Calu3 (cell line): ENCODE measurements at regions not wholly inside any gene's neighbourhood (a gene's known extent, or its start where the extent isn't known, plus 50 kb on each side); places are given as distances from the start of the nearest gene placed in this dataset.

Source experiments
- BruUV-seq: library from RNA; stranded (reverse); fragments of 400-500 nt; replicated peaks from 2 replicates; lab custom pipeline; 2021; lab: Mats Ljungman, UMichigan
- CTCF ChIA-PET: fragments of 300-600 bp; sonication (Branson Sonifier 250); formaldehyde crosslinking; loops from one replicate; lab custom pipeline; 2022; ENCODE audit warnings: antibody characterized with exemption; lab: Charles Lee
- DNase-seq: peaks from one replicate; pipeline ENCODE4 v3.0.0; 2022
- H3K27ac Mint-ChIP-seq: one replicate; pipeline ENCODE4 v1.8.0; 2022; ENCODE audit warnings: mixed read lengths; ENCODE audit not compliant: unreplicated experiment
- H3K27me3 Mint-ChIP-seq: one replicate; pipeline ENCODE4 v1.8.0; 2022; ENCODE audit warnings: mixed read lengths; ENCODE audit not compliant: unreplicated experiment
- H3K36me3 Mint-ChIP-seq: one replicate; pipeline ENCODE4 v1.8.0; 2022; ENCODE audit warnings: mild to moderate bottlenecking, moderate library complexity, mixed read lengths; ENCODE audit not compliant: insufficient read depth, unreplicated experiment
- H3K4me1 Mint-ChIP-seq: one replicate; pipeline ENCODE4 v1.8.0; 2022; ENCODE audit warnings: mild to moderate bottlenecking, low read depth, mixed read lengths; ENCODE audit not compliant: unreplicated experiment
- H3K4me3 Mint-ChIP-seq: one replicate; pipeline ENCODE4 v1.8.0; 2022; ENCODE audit warnings: mild to moderate bottlenecking, low read depth, moderate library complexity, mixed read lengths; ENCODE audit not compliant: unreplicated experiment
- H3K9me3 Mint-ChIP-seq: one replicate; pipeline ENCODE4 v1.8.0; 2022; ENCODE audit warnings: low read depth, mixed read lengths; ENCODE audit not compliant: unreplicated experiment
- CTCF ChIP-seq: fragments of 200-600 bp; IDR thresholded peaks from one replicate; pipeline ENCODE4 v1.8.0; 2022; ENCODE audit warnings: antibody characterized with exemption; ENCODE audit not compliant: unreplicated experiment
- intact Hi-C: fragments of 100-400 bp; cut with micrococcal nuclease; formaldehyde crosslinking; loops from one replicate; pipeline ENCODE4 v1.10.0; 2022; ENCODE audit not compliant: unreplicated experiment

GRCh38 chr7:25704413-25704812 lies 447.6 kb upstream of the NFE2L3 start:
- H3K36me3 Mint-ChIP-seq = no peaks in the 10 kb centered on the region
- H3K4me3 Mint-ChIP-seq = no peak overlapping the region
- no peaks in the 10 kb centered on the region for H3K4me1 Mint-ChIP-seq
- no peak for TF ChIP-seq CTCF
- H3K9me3 Mint-ChIP-seq = no peaks in the 10 kb centered on the region
- no TSS peak for BruUV-seq
- DNase-seq = no peak
- CTCF ChIA-PET = no interaction called here
- no peak overlapping the region for H3K27ac Mint-ChIP-seq
- intact Hi-C loops = no loop called here
- peaks cover 32% of the 10 kb centered on the region for H3K27me3 Mint-ChIP-seq

GRCh38 chr7:25706764-25707163 lies 445.2 kb upstream of the NFE2L3 start:
- TF ChIP-seq CTCF = no peak
- CTCF ChIA-PET = interaction anchor here (0.6 kb wide), 1 partner anchor 23 kb away, joined by 6 read pairs; no protein-coding TSS in a partner anchor

GRCh38 chr7:25707768-25708620 lies 444.0 kb upstream of the NFE2L3 start:
- H3K27me3 Mint-ChIP-seq = peaks cover 56% of the 10 kb centered on the region
- H3K4me3 Mint-ChIP-seq = no peak overlapping the region
- no peaks in the 10 kb centered on the region for H3K4me1 Mint-ChIP-seq
- no peaks in the 10 kb centered on the region for H3K36me3 Mint-ChIP-seq
- BruUV-seq = no TSS peak
- H3K27ac Mint-ChIP-seq = no peak overlapping the region
- DNase-seq = no peak
- CTCF ChIA-PET = interaction anchor here (1.3 kb wide), 1 partner anchor 144 kb away, joined by 4 read pairs; no protein-coding TSS in a partner anchor
- no peak for TF ChIP-seq CTCF
- H3K9me3 Mint-ChIP-seq = no peaks in the 10 kb centered on the region
- intact Hi-C loops = no loop called here

More at GRCh38 chr7:25706764-25707163, 445.2 kb upstream of the NFE2L3 start:
- Mint-ChIP-seq H3K4me3 (no peak overlapping the region), H3K36me3 (no peaks in the 10 kb centered on the region), H3K27ac (no peak overlapping the region), H3K4me1 (no peaks in the 10 kb centered on the region), H3K9me3 (no peaks in the 10 kb centered on the region), H3K27me3 (peaks cover 56% of the 10 kb centered on the region)
- intact Hi-C loops = no loop called here
- no peak for DNase-seq
- BruUV-seq = no TSS peak

- H3K27me3 Mint-ChIP-seq = peaks cover 65% of the 10 kb centered on the region
- no peaks in the 10 kb centered on the region for H3K4me1 Mint-ChIP-seq
- intact Hi-C loops = no loop called here
- no peaks in the 10 kb centered on the region for H3K36me3 Mint-ChIP-seq
- H3K27ac Mint-ChIP-seq = no peak overlapping the region
- no peak for DNase-seq
- no peaks in the 10 kb centered on the region for H3K9me3 Mint-ChIP-seq
- TF ChIP-seq CTCF = no peak
- no TSS peak for BruUV-seq
- CTCF ChIA-PET = no interaction called here
- no peak overlapping the region for H3K4me3 Mint-ChIP-seq
These were observed 441.0 kb upstream of the NFE2L3 start for GRCh38 chr7:25710959-25711358.
